H1 (cell line): ENCODE measurements at regions not wholly inside any gene's neighbourhood (a gene's known extent, or its start where the extent isn't known, plus 50 kb on each side); places are given as distances from the start of the nearest gene placed in this dataset.

Experiments
- CBX5 ChIP-seq: fragments of 300-800, 300-1000 bp; sonication (generic); IDR thresholded peaks from 2 replicates; pipeline ENCODE4 v1.7.1; 2016; ENCODE audit warnings: antibody characterized with exemption, low read length, low read depth
- CTCF ChIP-seq, 3 experiments: IDR thresholded peaks; 1 replicate in 2 of 3; 2 replicates in 1 of 3; pipeline versions ENCODE4 v1.5.1 to v1.6.1; 2011; ENCODE audit warnings: low read length in 3 of 3, mild to moderate bottlenecking in 3 of 3, inconsistent platforms in 2 of 3, low read depth in 1 of 3, moderate library complexity in 1 of 3; ENCODE audit not compliant: insufficient read depth in 1 of 3; ENCODE audit errors: control extremely low read depth in 1 of 3
- EZH2 ChIP-seq: fragments of 200-600 bp; sonication (generic); IDR thresholded peaks from 2 replicates; pipeline ENCODE4 v1.7.1; 2012; ENCODE audit warnings: low read depth, mild to moderate bottlenecking, moderate library complexity, low read length, inconsistent platforms; ENCODE audit not compliant: severe bottlenecking
- MAFK ChIP-seq: IDR thresholded peaks from 2 replicates; pipeline ENCODE4 v1.6.1; 2012; ENCODE audit warnings: low read depth, mild to moderate bottlenecking, improper control_type of control experiment, low read length
- POLR2A ChIP-seq, 2 experiments: IDR thresholded peaks; 1 replicate in 1 of 2; 2 replicates in 1 of 2; pipeline ENCODE4 v1.6.1; 2011; ENCODE audit warnings: low read depth in 2 of 2, low read length in 2 of 2, mild to moderate bottlenecking in 2 of 2; ENCODE audit errors: control extremely low read depth in 1 of 2
- POLR2AphosphoS5 ChIP-seq: IDR thresholded peaks from 2 replicates; pipeline ENCODE4 v1.6.1; 2011; ENCODE audit warnings: low read depth, low read length
- RBBP5 ChIP-seq: IDR thresholded peaks from 2 replicates; pipeline ENCODE4 v1.7.1; 2012; ENCODE audit warnings: low read depth, mild to moderate bottlenecking, inconsistent platforms, low read length, moderate library complexity, borderline replicate concordance
- SUZ12 ChIP-seq: fragments of 200-600 bp; sonication (generic); IDR thresholded peaks from 2 replicates; pipeline ENCODE4 v1.6.1; 2012; ENCODE audit warnings: mild to moderate bottlenecking, inconsistent platforms, low read length, moderate library complexity, mixed read lengths
- TBP ChIP-seq: IDR thresholded peaks from 2 replicates; pipeline ENCODE4 v1.6.1; 2011; ENCODE audit warnings: low read depth, low read length, improper control_type of control experiment
- USF2 ChIP-seq: IDR thresholded peaks from 2 replicates; pipeline ENCODE4 v1.6.1; 2011; ENCODE audit warnings: low read length, improper control_type of control experiment
- ZNF274 ChIP-seq: IDR thresholded peaks from 2 replicates; pipeline ENCODE4 v1.7.0; 2012; ENCODE audit warnings: low read length, borderline replicate concordance; ENCODE audit errors: extremely low read depth
- TF ChIP-seq, protein P1 (sequence below): IDR thresholded peaks from 2 replicates; pipeline ENCODE4 v1.6.1; 2012; ENCODE audit warnings: inconsistent platforms

- TF ChIP-seq CTCF (IDR thresholded peaks at IDR 0.05; ENCODE audit: control extremely low read depth in 1 of 3, insufficient read depth in 1 of 3, low read depth in 1 of 3, low read length in 3 of 3), result no peak
- TF ChIP-seq SUZ12, result no peak
- no peak for TF ChIP-seq TBP
- TF ChIP-seq POLR2A (IDR thresholded peaks at IDR 0.05; ENCODE audit: control extremely low read depth in 1 of 2, low read depth in 2 of 2, low read length in 2 of 2), result no peak
- no peak for TF ChIP-seq ZNF274
- TF ChIP-seq CBX5, result no peak
- TF ChIP-seq POLR2AphosphoS5, result no peak
- TF ChIP-seq, protein P1, sequence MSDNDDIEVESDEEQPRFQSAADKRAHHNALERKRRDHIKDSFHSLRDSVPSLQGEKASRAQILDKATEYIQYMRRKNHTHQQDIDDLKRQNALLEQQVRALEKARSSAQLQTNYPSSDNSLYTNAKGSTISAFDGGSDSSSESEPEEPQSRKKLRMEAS, result no peak
- no peak for TF ChIP-seq RBBP5
- no peak for TF ChIP-seq USF2
- no peak for TF ChIP-seq MAFK
- TF ChIP-seq EZH2, result no peak
Measured at GRCh38 chr3:31268868-31269267, 263.9 kb upstream of the STT3B start.
